ENCODE measurements at regions not wholly inside any gene's neighbourhood (a gene's known extent, or its start where the extent isn't known, plus 50 kb on each side); places are given as distances from the start of the nearest gene placed in this dataset.

GRCh38 chr6:109300874-109301273 lies 81.4 kb downstream of the CD164 start (continued):
- TF ChIP-seq REST (IDR thresholded peaks at IDR 0.05; ENCODE audit: unreplicated experiment) (no peak), CTCF (conservative IDR thresholded peaks at IDR 0.05; ENCODE audit: low read depth in 2 of 2) (no peak), ZNF114 (CRISPR knock-in tag; IDR thresholded peaks at IDR 0.05) (no peak)

- H3K9me3 Mint-ChIP-seq, result no peaks in the 10 kb centered on the region
- no peak for ATAC-seq
- Histone ChIP-seq H3K4me3 (no peak overlapping the region), H3K36me3 (ENCODE audit: insufficient read depth) (no peaks in the 10 kb centered on the region), H3K27ac (ENCODE audit: low read depth) (no peak overlapping the region), H3K9me2 (ENCODE audit: insufficient read depth) (no peaks in the 10 kb centered on the region), H3K4me1 (ENCODE audit: insufficient read depth) (peaks cover 3% of the 10 kb centered on the region; the same call in 1 of the 2 replicates), H3F3A (replicated peaks; ENCODE audit: low read depth) (no peaks in the 10 kb centered on the region), H2AFZ (no peak overlapping the region), H4K20me1 (replicated peaks; ENCODE audit: insufficient read depth) (no peaks in the 10 kb centered on the region), H3K4me2 (no peak overlapping the region), H3K27me3 (ENCODE audit: insufficient read depth) (no peaks in the 10 kb centered on the region), H3K79me2 (replicated peaks; ENCODE audit: insufficient read depth) (no peaks in the 10 kb centered on the region)
- DNase-seq (ENCODE audit: low spot score), result no peak
- H3K27me3 Mint-ChIP-seq (ENCODE audit: insufficient read depth, low read depth, poor library complexity), result peaks cover 3% of the 10 kb centered on the region
- H3K4me3 Mint-ChIP-seq, result no peak overlapping the region
- H3K27ac Mint-ChIP-seq, result no peak overlapping the region
- H3K4me1 Mint-ChIP-seq, result peaks cover 36% of the 10 kb centered on the region
- no peaks in the 10 kb centered on the region for H3K36me3 Mint-ChIP-seq (ENCODE audit: low read depth)
- TF ChIP-seq ZNF331 (CRISPR knock-in tag; IDR thresholded peaks at IDR 0.05; ENCODE audit: low read depth) (no peak), ZNF462 (CRISPR knock-in tag; IDR thresholded peaks at IDR 0.05) (no peak), CTCF (conservative IDR thresholded peaks at IDR 0.05; ENCODE audit: low read depth in 2 of 2) (no peak), CREB1 (CRISPR knock-in tag; IDR thresholded peaks at IDR 0.05; ENCODE audit: low read depth) (no peak), NANOG (IDR thresholded peaks at IDR 0.05; ENCODE audit: borderline replicate concordance) (no peak), JUNB (IDR thresholded peaks at IDR 0.05; ENCODE audit: unreplicated experiment) (no peak), POLR2AphosphoS5 (IDR thresholded peaks at IDR 0.05; ENCODE audit: low read depth) (no peak)
Measured at GRCh38 chr6:109299776-109300564, 82.3 kb downstream of the CD164 start.
